ENCODE measurements at regions not wholly inside any gene's neighbourhood (a gene's known extent, or its start where the extent isn't known, plus 50 kb on each side); places are given as distances from the start of the nearest gene placed in this dataset.
A peak's percentile ranks its signal among the peaks of the same experiment; 100 is the strongest.

GRCh38 chr10:84900141-84900540 lies 571.8 kb downstream of the CCSER2 start:
- Histone ChIP-seq H3K27me3 (peaks cover 0 to 7% (median 0%) of the 10 kb centered on the region in 4 donors), H3K36me3 (no peaks in the 10 kb centered on the region), H3K9me3 (no peaks in the 10 kb centered on the region), H3K27ac (replicated peaks in 1 of 4) (no peak overlapping the region), H3K4me3 (no peak overlapping the region), H3K4me1 (no peaks in the 10 kb centered on the region)
- no peak for TF ChIP-seq POLR2AphosphoS5 (IDR thresholded peaks at IDR 0.05)
- no peak for TF ChIP-seq EP300 (IDR thresholded peaks at IDR 0.05)
- no peak for TF ChIP-seq CTCF (IDR thresholded peaks at IDR 0.05)
- no peak for TF ChIP-seq POLR2A (IDR thresholded peaks at IDR 0.05; ENCODE audit: low read depth)
- WGBS = 82% methylated on average over 2 of the region's 2 CpGs
- intact Hi-C loops (cut with DNase I) = no loop called here
- DNase-seq (ENCODE audit: extremely low spot score) = peak; percentile 50

- Histone ChIP-seq H3K4me1 (no peaks in the 10 kb centered on the region), H3K9me3 (no peaks in the 10 kb centered on the region), H3K27me3 (peaks cover 0 to 7% (median 0%) of the 10 kb centered on the region in 4 donors), H3K36me3 (no peaks in the 10 kb centered on the region), H3K27ac (replicated peaks in 1 of 4) (no peak overlapping the region), H3K4me3 (no peak overlapping the region)
- TF ChIP-seq CTCF (IDR thresholded peaks at IDR 0.05) (no peak), EP300 (IDR thresholded peaks at IDR 0.05) (no peak), POLR2AphosphoS5 (IDR thresholded peaks at IDR 0.05) (no peak), POLR2A (IDR thresholded peaks at IDR 0.05; ENCODE audit: low read depth) (no peak)
- no peak for DNase-seq (ENCODE audit: extremely low spot score)
- 62% methylated on average over 3 of the region's 3 CpGs for WGBS
- intact Hi-C loops (cut with DNase I) = no loop called here
Measured at GRCh38 chr10:84901885-84902284, 573.5 kb downstream of the CCSER2 start.

DNA sequence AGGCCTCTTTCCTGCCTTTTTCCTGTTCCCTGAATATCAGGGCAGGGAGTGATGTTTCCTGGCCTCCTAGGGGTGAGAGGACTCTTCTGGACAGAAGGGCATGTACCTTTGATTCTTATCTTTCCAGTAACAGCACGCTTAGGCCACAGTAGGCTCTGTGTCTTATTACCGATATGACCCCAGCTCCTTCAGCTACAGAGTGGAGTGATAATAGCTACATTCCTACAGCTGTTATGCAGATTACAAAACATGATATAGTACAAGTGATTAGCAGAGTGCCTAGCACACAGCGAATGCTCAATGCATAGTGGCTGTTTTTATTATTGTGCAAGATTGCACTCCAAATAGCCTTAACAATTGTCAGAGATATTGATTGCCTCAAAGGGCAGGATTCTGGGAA lies 574.2 kb downstream of the CCSER2 start:
- 67% methylated on average over 3 of the region's 3 CpGs for WGBS
- no peak for DNase-seq (ENCODE audit: extremely low spot score)
- intact Hi-C loops (cut with DNase I) = no loop called here

GRCh38 chr10:84903320-84903719 lies 574.9 kb downstream of the CCSER2 start:
- H3K27me3 ChIP-seq = peaks cover 0 to 7% (median 0%) of the 10 kb centered on the region in 4 donors
- H3K4me1 ChIP-seq = no peaks in the 10 kb centered on the region
- no peak overlapping the region for H3K27ac ChIP-seq (replicated peaks in 1 of 4)
- no peak overlapping the region for H3K4me3 ChIP-seq
- H3K36me3 ChIP-seq = no peaks in the 10 kb centered on the region
- no peak for TF ChIP-seq POLR2A (IDR thresholded peaks at IDR 0.05; ENCODE audit: low read depth)
- TF ChIP-seq POLR2AphosphoS5 (IDR thresholded peaks at IDR 0.05) = no peak
- TF ChIP-seq CTCF (IDR thresholded peaks at IDR 0.05) = no peak
- TF ChIP-seq EP300 (IDR thresholded peaks at IDR 0.05) = no peak
- DNase-seq (ENCODE audit: extremely low spot score) = no peak
- intact Hi-C loops (cut with DNase I) = no loop called here
- H3K9me3 ChIP-seq = no peaks in the 10 kb centered on the region

More for the DNA sequence above, 574.2 kb downstream of the CCSER2 start:
- Histone ChIP-seq H3K27me3 (peaks cover 0 to 7% (median 0%) of the 10 kb centered on the region in 4 donors), H3K9me3 (no peaks in the 10 kb centered on the region), H3K36me3 (no peaks in the 10 kb centered on the region), H3K27ac (replicated peaks in 1 of 4) (no peak overlapping the region), H3K4me1 (no peaks in the 10 kb centered on the region), H3K4me3 (no peak overlapping the region)
- TF ChIP-seq EP300 (IDR thresholded peaks at IDR 0.05) (no peak), POLR2AphosphoS5 (IDR thresholded peaks at IDR 0.05) (no peak), CTCF (IDR thresholded peaks at IDR 0.05) (no peak), POLR2A (IDR thresholded peaks at IDR 0.05; ENCODE audit: low read depth) (no peak)

DNA sequence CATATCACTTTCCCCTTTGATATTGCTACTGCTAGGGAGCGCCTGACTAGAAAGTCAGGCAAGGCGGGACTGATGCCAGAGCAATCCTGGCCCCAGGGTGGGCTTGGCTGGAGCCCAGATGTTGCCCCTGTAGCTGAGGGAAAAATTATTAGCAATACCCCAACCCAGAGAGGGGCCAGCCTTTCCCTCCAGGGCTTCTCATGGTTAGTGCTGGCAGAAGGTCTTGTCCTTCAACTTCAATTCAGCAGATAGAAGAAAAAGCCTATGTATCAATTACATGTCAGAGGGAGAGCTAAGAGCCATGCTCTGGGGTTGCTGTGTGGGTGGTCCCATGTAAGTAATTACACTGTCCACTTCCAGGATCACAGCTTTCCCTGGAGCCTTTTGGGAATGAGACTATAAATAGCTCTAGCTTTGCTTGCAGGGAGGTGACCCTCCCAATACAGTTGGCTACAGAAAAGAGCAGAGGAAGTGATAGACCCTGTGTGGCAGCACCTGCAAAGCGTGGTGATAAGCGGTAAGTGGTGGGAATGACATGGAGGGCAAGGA lies 579.1 kb downstream of the CCSER2 start:
- Histone ChIP-seq H3K36me3 (no peaks in the 10 kb centered on the region), H3K4me3 (no peak overlapping the region), H3K27me3 (no peaks in the 10 kb centered on the region), H3K4me1 (no peaks in the 10 kb centered on the region), H3K9me3 (no peaks in the 10 kb centered on the region), H3K27ac (replicated peaks in 1 of 4) (no peak overlapping the region)
- intact Hi-C loops (cut with DNase I) = no loop called here
- TF ChIP-seq POLR2AphosphoS5 (IDR thresholded peaks at IDR 0.05) = no peak
- no peak for TF ChIP-seq EP300 (IDR thresholded peaks at IDR 0.05)
- TF ChIP-seq POLR2A (IDR thresholded peaks at IDR 0.05; ENCODE audit: low read depth) = no peak
- TF ChIP-seq CTCF (IDR thresholded peaks at IDR 0.05) = no peak
- DNase-seq (ENCODE audit: extremely low spot score) = no peak
- WGBS = 80% methylated on average over 4 of the region's 4 CpGs
